ENCODE measurements at regions not wholly inside any gene's neighbourhood (a gene's known extent, or its start where the extent isn't known, plus 50 kb on each side); places are given as distances from the start of the nearest gene placed in this dataset.
A peak's percentile ranks its signal among the peaks of the same experiment; 100 is the strongest.

GRCh38 chr7:118352867-118353453, 128.5 kb downstream of the ANKRD7 start:
- peak in 2 of 3 experiments; percentile 25 to 26 for TF ChIP-seq CTCF (optimal IDR thresholded peaks at IDR 0.05 in 1 of 3, IDR thresholded peaks at IDR 0.05 in 1 of 3, conservative IDR thresholded peaks at IDR 0.05 in 1 of 3; ENCODE audit: extremely low read depth in 1 of 3, insufficient read depth in 2 of 3, low read length in 3 of 3)
- TF ChIP-seq EZH2 (IDR thresholded peaks at IDR 0.05; ENCODE audit: low read length), result no peak

Measured in keratinocyte (primary cell).